H1 (cell line): ENCODE measurements at regions not wholly inside any gene's neighbourhood (a gene's known extent, or its start where the extent isn't known, plus 50 kb on each side); places are given as distances from the start of the nearest gene placed in this dataset.

ENCODE experiments used
- BCL11A ChIP-seq, 2 experiments: IDR thresholded peaks; one replicate each; pipeline ENCODE4 v1.6.1; 2011; ENCODE audit warnings: low read depth in 2 of 2, low read length in 2 of 2, mild to moderate bottlenecking in 2 of 2
- EGR1 ChIP-seq: IDR thresholded peaks from 2 replicates; pipeline ENCODE4 v1.6.1; 2011; ENCODE audit warnings: low read depth, low read length, borderline replicate concordance
- KDM4A ChIP-seq: IDR thresholded peaks from one replicate; pipeline ENCODE4 v1.7.1; 2012; ENCODE audit warnings: low read depth, mild to moderate bottlenecking, moderate library complexity, low read length, inconsistent platforms; ENCODE audit not compliant: severe bottlenecking

GRCh38 chr6:108752733-108753590 lies 95.3 kb upstream of the ARMC2 start (continued):
- TF ChIP-seq EGR1 (no peak), BCL11A (IDR thresholded peaks at IDR 0.05; ENCODE audit: low read depth in 2 of 2, low read length in 2 of 2) (no peak), KDM4A (no peak)
